Fibroblast of lung (primary cell): ENCODE measurements at regions not wholly inside any gene's neighbourhood (a gene's known extent, or its start where the extent isn't known, plus 50 kb on each side); places are given as distances from the start of the nearest gene placed in this dataset.

Experiments used
- DNase-seq, 2 donors: peaks; one replicate each; pipeline versions ENCODE4 v3.0.0 to v3.0.0-alpha.2; 2010; ENCODE audit warnings: low read depth in 2 of 2
- H2AFZ ChIP-seq: 2 replicates; pipeline ENCODE4 v1.5.1; 2012; ENCODE audit warnings: low read length, control low read depth, inconsistent platforms
- H3K27ac ChIP-seq: 2 replicates; pipeline ENCODE4 v1.5.1; 2011; ENCODE audit warnings: low read length, control low read depth; ENCODE audit not compliant: insufficient read depth
- H3K27me3 ChIP-seq: 2 replicates; pipeline ENCODE4 v1.5.1; 2011; ENCODE audit warnings: mild to moderate bottlenecking, low read length; ENCODE audit not compliant: control insufficient read depth, insufficient read depth
- H3K36me3 ChIP-seq: 2 replicates; pipeline ENCODE4 v1.5.1; 2011; ENCODE audit warnings: low read length; ENCODE audit not compliant: control insufficient read depth, insufficient read depth
- H3K4me1 ChIP-seq: 2 replicates; pipeline ENCODE4 v1.5.1; 2011; ENCODE audit warnings: low read length; ENCODE audit not compliant: control insufficient read depth, insufficient read depth; ENCODE audit errors: extremely low read depth
- H3K4me2 ChIP-seq: 2 replicates; pipeline ENCODE4 v1.5.1; 2011; ENCODE audit warnings: low read length, control low read depth; ENCODE audit not compliant: insufficient read depth; ENCODE audit errors: extremely low read depth
- H3K4me3 ChIP-seq, 4 experiments: fragments of 200-600 bp in 1 of 4; sonication (generic) in 1 of 4; replicated peaks in 1 of 4; 2 replicates each; pipeline ENCODE4 v1.5.1; 2011 to 2016; ENCODE audit warnings: low read length in 4 of 4, low read depth in 3 of 4, mild to moderate bottlenecking in 3 of 4, control low read depth in 2 of 4, inconsistent platforms in 1 of 4, mixed read lengths in 1 of 4; ENCODE audit not compliant: insufficient read depth in 1 of 4; ENCODE audit errors: control extremely low read depth in 1 of 4
- H3K79me2 ChIP-seq: 2 replicates; pipeline ENCODE4 v1.5.1; 2012; ENCODE audit warnings: mild to moderate bottlenecking, low read length, inconsistent platforms; ENCODE audit not compliant: control insufficient read depth, insufficient read depth
- H3K9ac ChIP-seq: 2 replicates; pipeline ENCODE4 v1.5.1; 2011; ENCODE audit warnings: mild to moderate bottlenecking, low read length, control low read depth; ENCODE audit not compliant: insufficient read depth
- H3K9me3 ChIP-seq: 2 replicates; pipeline ENCODE4 v1.5.1; 2012; ENCODE audit warnings: low read depth, low read length; ENCODE audit not compliant: control insufficient read depth, insufficient read depth
- H4K20me1 ChIP-seq: 2 replicates; pipeline ENCODE4 v1.5.1; 2011; ENCODE audit warnings: low read length; ENCODE audit not compliant: control insufficient read depth, insufficient read depth; ENCODE audit errors: extremely low read depth
- CTCF ChIP-seq, 2 donors: IDR thresholded peaks in 1 of 2; conservative IDR thresholded peaks in 1 of 2; 1 replicate in 1 of 2; 2 replicates in 1 of 2; pipeline ENCODE4 v1.5.1; 2011 to 2012; ENCODE audit warnings: low read length in 2 of 2, control low read depth in 1 of 2, inconsistent platforms in 1 of 2, low read depth in 1 of 2, mild to moderate bottlenecking in 1 of 2
- EZH2 ChIP-seq: IDR thresholded peaks from 2 replicates; pipeline ENCODE4 v1.5.1; 2012; ENCODE audit warnings: low read length, control low read depth, mild to moderate bottlenecking; ENCODE audit errors: missing control alignments

- Histone ChIP-seq H3K27me3 (no peaks in the 10 kb centered on the region), H4K20me1 (no peaks in the 10 kb centered on the region), H3K9ac (no peak overlapping the region), H2AFZ (no peak overlapping the region), H3K27ac (no peak overlapping the region), H3K9me3 (no peaks in the 10 kb centered on the region), H3K4me1 (no peaks in the 10 kb centered on the region), H3K36me3 (no peaks in the 10 kb centered on the region), H3K4me2 (no peak overlapping the region), H3K4me3 (no peak overlapping the region), H3K79me2 (no peaks in the 10 kb centered on the region)
- no peak for DNase-seq
- TF ChIP-seq CTCF (conservative IDR thresholded peaks at IDR 0.05 in 1 of 2, IDR thresholded peaks at IDR 0.05 in 1 of 2; ENCODE audit: low read depth in 1 of 2, low read length in 2 of 2) (no peak), EZH2 (no peak)
Measured at GRCh38 chr3:84904212-84904611, 54.6 kb upstream of the CADM2 start.

GRCh38 chr3:84904816-84905555, 53.8 kb upstream of the CADM2 start:
- H3K9me3 ChIP-seq: no peaks in the 10 kb centered on the region
- no peaks in the 10 kb centered on the region for H3K4me1 ChIP-seq
- H3K4me2 ChIP-seq: no peak overlapping the region
- no peak for TF ChIP-seq EZH2
- TF ChIP-seq CTCF (conservative IDR thresholded peaks at IDR 0.05 in 1 of 2, IDR thresholded peaks at IDR 0.05 in 1 of 2; ENCODE audit: low read depth in 1 of 2, low read length in 2 of 2): no peak
- no peaks in the 10 kb centered on the region for H3K79me2 ChIP-seq
- no peaks in the 10 kb centered on the region for H3K27me3 ChIP-seq
- H3K9ac ChIP-seq: no peak overlapping the region
- H3K27ac ChIP-seq: no peak overlapping the region
- H3K36me3 ChIP-seq: no peaks in the 10 kb centered on the region
- H4K20me1 ChIP-seq: no peaks in the 10 kb centered on the region
- H2AFZ ChIP-seq: no peak overlapping the region
- DNase-seq: no peak
- no peak overlapping the region for H3K4me3 ChIP-seq

- H3K9me3 ChIP-seq: no peaks in the 10 kb centered on the region
- no peak overlapping the region for H3K9ac ChIP-seq
- DNase-seq: no peak
- no peaks in the 10 kb centered on the region for H3K27me3 ChIP-seq
- no peaks in the 10 kb centered on the region for H3K79me2 ChIP-seq
- TF ChIP-seq EZH2: no peak
- no peak for TF ChIP-seq CTCF (conservative IDR thresholded peaks at IDR 0.05 in 1 of 2, IDR thresholded peaks at IDR 0.05 in 1 of 2; ENCODE audit: low read depth in 1 of 2, low read length in 2 of 2)
- no peaks in the 10 kb centered on the region for H3K36me3 ChIP-seq
- H3K4me1 ChIP-seq: no peaks in the 10 kb centered on the region
- no peak overlapping the region for H3K4me2 ChIP-seq
- H4K20me1 ChIP-seq: no peaks in the 10 kb centered on the region
- no peak overlapping the region for H3K27ac ChIP-seq
- H3K4me3 ChIP-seq: no peak overlapping the region
- H2AFZ ChIP-seq: no peak overlapping the region
Measured at GRCh38 chr3:84905556-84905920, 53.3 kb upstream of the CADM2 start.
